Lower leg skin (tissue), 4 donors: ENCODE measurements at regions not wholly inside any gene's neighbourhood (a gene's known extent, or its start where the extent isn't known, plus 50 kb on each side); places are given as distances from the start of the nearest gene placed in this dataset.

Source experiments
- DNase-seq, 2 donors: peaks; one replicate each; pipeline ENCODE4 v3.0.0-alpha.2; 2019; ENCODE audit warnings: low spot score in 2 of 2
- H3K4me3 ChIP-seq: fragments of 200-600 bp; sonication (generic); 2 replicates; pipeline ENCODE4 v1.5.1; 2017; ENCODE audit warnings: mild to moderate bottlenecking, low read depth; ENCODE audit not compliant: poor library complexity, severe bottlenecking
- CTCF ChIP-seq, 3 donors: fragments of 450-650 bp; IDR thresholded peaks; one replicate each; pipeline ENCODE4 v1.5.1; 2016; ENCODE audit warnings: antibody characterized with exemption in 3 of 3, mild to moderate bottlenecking in 3 of 3, moderate library complexity in 2 of 3
- POLR2A ChIP-seq, 2 donors: fragments of 450-650 bp; IDR thresholded peaks; one replicate each; pipeline ENCODE4 v1.6.1; 2016 to 2017; ENCODE audit warnings: antibody characterized with exemption in 2 of 2, mild to moderate bottlenecking in 1 of 2, moderate library complexity in 1 of 2
- WGBS, 2 donors: methylation state at CpG; one replicate each; pipeline ENCODE4 v1.1.5; 2018; 5-methylcytosine and 5-hydroxymethylcytosine counted together
- intact Hi-C: fragments of 100-400 bp; cut with DNase I; formaldehyde crosslinking; loops from one replicate; pipeline ENCODE4 v1.15.0; 2023; ENCODE audit warnings: low total_unique reads

DNA sequence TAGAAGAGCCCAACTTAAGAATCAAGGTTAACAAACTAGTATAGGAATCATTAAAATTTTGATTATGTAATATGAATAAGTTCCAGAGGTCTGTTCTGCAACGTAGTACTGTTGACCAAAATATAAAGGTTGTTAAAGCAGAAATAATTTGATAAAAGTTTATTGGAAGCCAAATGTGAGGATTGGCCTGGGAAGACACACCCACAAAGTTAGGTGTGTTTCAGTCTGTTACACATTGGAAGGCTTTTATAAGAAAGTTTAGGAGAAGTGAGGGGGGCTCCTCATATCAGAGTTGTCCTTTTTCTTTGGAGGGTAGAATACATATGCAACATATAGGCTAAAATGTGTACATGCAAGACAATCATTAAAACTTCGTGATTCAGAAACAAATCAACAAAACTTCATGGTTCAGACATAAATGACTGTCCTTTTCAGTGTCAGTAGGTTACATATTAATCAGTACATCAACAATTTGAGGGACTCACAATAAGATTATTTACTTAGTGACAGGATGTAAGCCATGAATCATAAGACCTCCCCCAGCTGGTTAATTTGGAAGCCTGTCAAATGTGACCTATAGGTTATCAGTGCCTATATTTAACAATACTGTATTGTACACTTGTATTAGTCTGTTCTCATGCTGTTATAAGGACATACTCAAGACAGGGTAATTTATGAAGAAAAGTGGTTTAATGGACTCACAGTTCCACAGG, 245.0 kb upstream of the B3GALT2 start:
- TF ChIP-seq POLR2A (IDR thresholded peaks at IDR 0.05) (no peak), CTCF (IDR thresholded peaks at IDR 0.05) (no peak)
- no peak overlapping the region for H3K4me3 ChIP-seq
- intact Hi-C loops, result no loop called here
- WGBS, 2 donors, result 71 to 83% methylated on average over 2 of the region's 2 CpGs
- no peak for DNase-seq

- DNase-seq, result no peak
- TF ChIP-seq CTCF (IDR thresholded peaks at IDR 0.05) (no peak), POLR2A (IDR thresholded peaks at IDR 0.05) (no peak)
- no peak overlapping the region for H3K4me3 ChIP-seq
- intact Hi-C loops, result no loop called here
- 83 to 91% methylated on average over 2 of the region's 2 CpGs for WGBS, 2 donors
Measured at GRCh38 chr1:193427524-193427923, 241.1 kb upstream of the B3GALT2 start.

DNA sequence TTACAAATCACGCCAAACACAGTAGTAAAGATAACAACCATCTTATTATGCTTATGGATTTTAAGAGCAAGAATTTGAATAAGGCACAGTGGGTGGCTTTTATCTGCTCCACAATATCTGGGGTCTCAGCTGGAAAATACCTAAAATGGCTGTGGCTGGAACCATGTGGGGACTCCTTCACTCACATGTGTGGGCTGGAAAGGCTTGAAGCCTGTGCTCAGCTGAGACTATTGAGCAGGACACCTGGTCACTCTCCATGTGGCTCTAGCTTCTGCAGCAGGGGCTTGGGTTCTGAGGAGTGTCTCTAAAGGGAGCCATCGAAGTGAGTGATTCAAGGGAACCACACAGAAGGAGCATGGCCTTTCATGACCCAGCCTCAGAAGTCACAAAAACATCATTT, 239.6 kb upstream of the B3GALT2 start:
- 69 to 74% methylated on average over 2 of the region's 2 CpGs for WGBS, 2 donors
- TF ChIP-seq POLR2A (IDR thresholded peaks at IDR 0.05) (no peak), CTCF (IDR thresholded peaks at IDR 0.05) (no peak)
- intact Hi-C loops, result no loop called here
- DNase-seq, result no peak
- no peak overlapping the region for H3K4me3 ChIP-seq

DNA sequence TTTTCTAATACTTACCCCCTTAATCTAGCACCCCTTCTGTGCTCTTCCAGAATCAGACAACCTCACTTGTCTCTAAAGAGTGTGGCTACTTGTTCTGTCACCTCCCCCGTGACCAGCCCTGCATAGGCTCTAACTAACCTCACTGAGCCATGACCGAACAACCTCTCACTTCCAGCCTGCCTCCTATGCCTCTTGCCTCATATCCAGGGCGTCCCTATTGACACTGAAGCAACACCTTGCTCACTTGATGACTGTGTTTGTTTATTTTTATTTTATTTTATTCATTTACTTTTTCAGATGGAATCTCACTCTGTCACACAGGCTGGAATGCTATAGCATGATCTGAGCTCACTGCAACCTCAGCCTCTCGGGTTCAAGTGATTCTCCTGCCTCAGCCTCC, 235.1 kb upstream of the B3GALT2 start:
- no peak overlapping the region for H3K4me3 ChIP-seq
- TF ChIP-seq POLR2A (IDR thresholded peaks at IDR 0.05) (no peak), CTCF (IDR thresholded peaks at IDR 0.05) (no peak)
- WGBS, 2 donors, result 95 to 98% methylated on average over 4 of the region's 4 CpGs
- intact Hi-C loops, result no loop called here
- DNase-seq, result no peak

GRCh38 chr1:193419295-193419694, 232.9 kb upstream of the B3GALT2 start:
- no peak overlapping the region for H3K4me3 ChIP-seq
- no peak for DNase-seq
- intact Hi-C loops, result no loop called here
- 88 to 100% methylated on average over 1 of the region's 1 CpG for WGBS, 2 donors
- no peak for TF ChIP-seq CTCF (IDR thresholded peaks at IDR 0.05)
- no peak for TF ChIP-seq POLR2A (IDR thresholded peaks at IDR 0.05)

GRCh38 chr1:193418745-193419058, 232.3 kb upstream of the B3GALT2 start:
- TF ChIP-seq POLR2A (IDR thresholded peaks at IDR 0.05) (no peak), CTCF (IDR thresholded peaks at IDR 0.05) (no peak)
- intact Hi-C loops, result no loop called here
- no peak overlapping the region for H3K4me3 ChIP-seq
- DNase-seq, result no peak
- WGBS, 2 donors, result 59 to 61% methylated on average over 3 of the region's 3 CpGs
